NCI-H82 treated with DMSO at 0.1 percent for 48 hours (cell line): ENCODE measurements at regions not wholly inside any gene's neighbourhood (a gene's known extent, or its start where the extent isn't known, plus 50 kb on each side); places are given as distances from the start of the nearest gene placed in this dataset.

Experiments used
- DNase-seq: peaks from one replicate; lab custom pipeline; 2025; ENCODE audit not compliant: unreplicated experiment; lab: John Stamatoyannopoulos, UW

DNA sequence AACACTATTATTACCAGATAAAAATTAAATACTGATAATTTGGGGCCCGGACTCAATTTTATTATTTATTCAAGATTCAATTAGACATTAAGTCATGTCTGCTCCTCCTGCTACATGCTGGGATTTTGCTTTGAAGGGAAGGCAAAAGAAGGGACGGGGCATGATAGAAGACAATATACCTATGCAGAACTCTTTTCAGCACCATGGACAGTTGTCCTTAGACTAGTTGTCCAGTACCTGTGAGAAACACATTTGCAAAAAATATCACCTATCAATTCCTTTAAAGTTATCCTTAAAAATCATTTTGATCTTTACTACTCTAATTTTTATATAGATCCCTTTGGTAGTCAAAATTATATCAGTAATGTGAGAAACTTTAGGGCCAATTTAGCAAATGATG lies 100.2 kb upstream of the SULT1C3 start:
- DNase-seq, result no peak

GRCh38 chr2:108145557-108146326 lies 94.0 kb upstream of the SULT1C3 start:
- DNase-seq, result no peak

DNA sequence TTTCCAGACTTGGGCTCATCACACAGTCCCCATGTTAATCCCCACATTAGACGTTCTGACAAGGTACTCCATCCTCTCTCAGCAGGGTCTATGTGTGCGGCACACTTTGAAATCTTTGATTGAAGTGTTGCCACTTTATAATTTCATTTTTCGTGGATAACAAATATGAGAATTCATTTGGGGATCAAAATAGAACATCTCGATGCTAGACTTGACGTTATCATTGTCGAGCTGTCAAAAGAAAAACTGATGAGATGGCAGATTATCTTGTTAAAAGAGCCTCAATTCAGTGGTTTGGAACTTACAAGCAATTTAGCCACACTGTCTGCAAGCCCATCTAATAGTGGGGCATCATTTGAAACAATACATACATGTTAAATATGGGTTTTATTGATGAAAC lies 91.2 kb upstream of the SULT1C3 start:
- DNase-seq, result no peak

DNA sequence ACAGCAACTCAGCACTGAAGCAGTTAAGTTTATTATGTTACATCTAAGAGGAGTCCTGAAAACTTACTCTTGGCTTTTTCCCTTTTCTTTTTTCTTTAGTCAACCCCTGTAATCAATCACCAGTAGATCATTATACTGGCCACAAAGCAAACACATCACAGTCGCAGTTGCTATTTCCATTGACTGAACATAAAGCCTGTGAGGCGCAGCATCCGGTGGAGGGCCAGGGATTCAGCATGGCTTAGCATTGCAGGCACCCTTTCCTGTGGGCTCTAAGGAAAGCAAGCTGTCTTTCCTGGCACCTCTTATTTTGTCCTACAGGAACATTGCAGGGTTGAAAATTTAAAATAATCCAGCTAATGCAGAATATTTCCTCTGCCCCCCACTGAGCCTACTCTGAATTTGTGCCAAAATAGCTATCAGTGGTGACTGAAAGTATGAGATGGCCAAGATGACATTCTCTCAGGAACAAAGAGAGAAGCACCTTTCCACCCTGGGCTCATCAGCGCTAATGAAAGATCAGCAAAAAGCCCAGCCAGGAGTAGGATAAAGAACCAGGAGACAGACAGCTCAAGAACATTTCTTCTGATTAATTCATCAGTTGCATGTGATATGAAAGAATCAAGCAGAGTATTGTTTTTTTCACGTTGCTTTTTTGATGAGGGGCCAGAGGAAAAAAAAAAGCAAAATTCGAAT lies 85.3 kb upstream of the SULT1C3 start:
- DNase-seq, result no peak

- no peak for DNase-seq
Measured at GRCh38 chr2:108161298-108161697, 78.5 kb upstream of the SULT1C3 start.

DNA sequence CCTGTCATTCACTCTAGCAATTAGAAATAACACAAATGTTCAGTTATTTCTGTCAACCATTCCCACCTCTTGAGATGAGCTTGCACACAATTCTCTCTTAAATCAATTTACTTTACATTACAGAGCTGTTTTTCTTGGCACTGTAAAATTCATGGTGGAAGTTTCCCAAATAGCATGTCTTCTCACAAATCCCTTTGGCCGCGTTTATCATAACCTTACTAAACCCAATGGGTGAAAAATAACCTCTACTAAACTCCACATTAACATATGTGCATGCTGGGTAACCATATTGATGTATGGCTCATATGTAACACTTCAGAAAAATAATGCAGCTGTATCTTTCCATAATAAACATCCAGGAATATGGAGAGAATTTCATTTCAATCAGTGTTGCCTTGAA lies 75.5 kb upstream of the SULT1C3 start:
- DNase-seq, result no peak

DNA sequence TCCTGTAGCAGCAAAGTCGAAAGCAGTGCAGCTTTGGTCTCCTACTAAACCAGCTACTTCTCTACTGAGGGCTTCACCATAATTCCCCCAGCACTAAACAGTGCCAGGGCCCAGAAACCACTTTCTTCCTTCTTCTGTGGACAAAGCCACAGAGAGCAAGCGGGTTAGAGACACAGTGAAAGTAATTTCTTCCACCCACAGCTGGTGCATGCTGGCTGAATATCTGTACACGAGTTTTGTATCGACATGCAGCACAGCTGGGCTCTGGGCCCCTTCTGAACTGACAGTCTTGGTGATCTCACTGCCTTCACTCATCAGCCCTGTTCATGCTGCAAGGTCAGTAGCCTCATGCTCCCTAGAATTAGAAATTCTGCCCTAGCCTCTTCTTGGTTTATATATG lies 74.0 kb upstream of the SULT1C3 start:
- no peak for DNase-seq

- no peak for DNase-seq
Measured at GRCh38 chr2:108167699-108168098, 72.1 kb upstream of the SULT1C3 start.

DNA sequence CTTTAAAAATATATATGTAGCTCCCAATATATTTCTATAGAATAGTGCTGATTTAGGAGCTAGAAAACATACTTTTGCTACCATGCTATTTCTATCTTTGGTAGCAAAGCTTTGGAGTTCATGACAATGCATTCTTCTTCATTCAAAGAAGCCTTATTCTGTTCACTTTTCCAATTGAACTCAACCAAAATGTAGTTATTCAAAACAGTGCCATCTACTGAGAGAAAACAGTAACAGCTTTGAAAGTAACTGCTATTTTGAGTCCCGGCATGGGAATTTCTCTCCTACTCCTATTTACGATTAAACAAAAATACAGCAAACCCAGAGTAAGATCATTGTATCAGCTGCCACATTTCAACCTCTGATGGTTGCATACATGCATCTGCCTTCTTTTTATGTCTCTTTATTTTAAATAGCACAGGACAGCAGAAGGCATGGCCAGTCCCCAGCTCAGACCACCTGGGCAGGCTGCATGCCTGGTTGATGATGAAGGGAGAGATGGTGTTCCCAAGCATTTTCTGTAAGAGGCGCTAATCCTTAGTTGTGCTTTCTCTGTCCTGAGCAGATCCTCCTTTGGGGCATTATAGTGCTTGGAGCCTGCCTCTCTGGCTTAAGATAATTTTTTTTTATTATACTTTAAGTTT lies 69.7 kb upstream of the SULT1C3 start:
- no peak for DNase-seq

- no peak for DNase-seq
Measured at GRCh38 chr2:108171657-108172056, 68.1 kb upstream of the SULT1C3 start.

GRCh38 chr2:108182489-108182888 lies 57.3 kb upstream of the SULT1C3 start:
- peak; percentile 13 for DNase-seq

DNA sequence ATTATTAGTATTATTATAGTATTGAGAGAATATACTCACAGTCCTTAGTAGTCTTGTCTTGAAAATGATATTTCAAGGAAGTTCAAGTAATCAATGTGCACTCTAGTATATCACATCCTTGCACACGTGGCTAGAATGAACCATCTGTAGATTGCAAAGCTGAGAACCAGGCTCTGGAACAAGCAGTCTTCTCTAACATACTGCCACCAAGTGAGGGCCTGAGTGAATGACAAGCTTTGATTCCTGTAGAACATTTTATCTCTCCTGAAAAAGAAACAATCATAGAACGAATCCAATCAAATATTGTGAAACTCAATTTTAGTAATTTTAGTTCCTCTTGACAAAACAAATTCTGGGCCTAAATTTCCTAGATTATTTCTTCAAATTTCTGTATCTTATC lies 55.3 kb upstream of the SULT1C3 start:
- DNase-seq, result no peak

DNA sequence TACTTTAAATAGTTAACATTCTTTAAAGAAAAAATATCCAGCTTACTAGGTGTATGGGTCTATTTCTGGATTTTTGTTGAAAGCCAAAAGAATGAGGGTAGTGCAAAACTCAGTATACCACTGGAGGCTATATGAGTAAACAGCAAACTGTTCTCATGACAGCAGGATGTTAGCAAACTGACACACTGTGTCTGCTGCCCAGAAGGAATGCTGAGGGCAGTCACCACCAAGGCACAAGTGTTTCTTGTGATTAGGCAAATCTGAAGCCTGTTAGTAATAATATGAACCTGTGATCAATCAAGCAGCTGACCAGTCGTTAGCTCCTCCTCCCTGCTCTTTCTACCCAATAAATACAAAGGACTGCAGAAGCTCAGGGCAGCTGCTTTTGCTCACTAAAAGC lies 50.5 kb upstream of the SULT1C3 start:
- DNase-seq, result no peak
